ENCODE measurements at regions not wholly inside any gene's neighbourhood (a gene's known extent, or its start where the extent isn't known, plus 50 kb on each side); places are given as distances from the start of the nearest gene placed in this dataset.

DNA sequence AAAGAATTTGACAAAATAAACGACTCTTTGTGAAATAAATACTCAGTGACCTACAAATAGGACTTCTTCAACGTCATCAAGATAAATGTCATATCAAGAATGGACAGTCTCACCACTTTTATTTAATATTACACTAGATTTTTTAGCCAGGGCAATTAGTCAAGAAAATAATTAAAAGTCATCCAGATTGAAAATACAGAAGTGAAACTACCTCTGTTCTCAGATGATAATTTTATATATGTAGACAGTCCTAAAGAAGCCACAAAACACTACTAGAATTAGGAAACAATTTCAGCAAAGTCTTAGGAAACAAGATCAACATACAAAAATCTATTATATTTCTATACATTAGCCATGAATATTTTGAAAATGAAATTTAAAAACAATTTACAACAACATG is 689.6 kb upstream of the SEL1L start:
- no peak for FAIRE-seq
- DNase-seq (ENCODE audit: insufficient read length, low spot score): no peak
- TF ChIP-seq CTCF (IDR thresholded peaks at IDR 0.05; ENCODE audit: insufficient read depth, missing control alignments): no peak

GRCh38 chr14:82224610-82225009 is 691.0 kb upstream of the SEL1L start:
- TF ChIP-seq CTCF (IDR thresholded peaks at IDR 0.05; ENCODE audit: insufficient read depth, missing control alignments): no peak
- FAIRE-seq: no peak
- DNase-seq (ENCODE audit: insufficient read length, low spot score): no peak

DNA sequence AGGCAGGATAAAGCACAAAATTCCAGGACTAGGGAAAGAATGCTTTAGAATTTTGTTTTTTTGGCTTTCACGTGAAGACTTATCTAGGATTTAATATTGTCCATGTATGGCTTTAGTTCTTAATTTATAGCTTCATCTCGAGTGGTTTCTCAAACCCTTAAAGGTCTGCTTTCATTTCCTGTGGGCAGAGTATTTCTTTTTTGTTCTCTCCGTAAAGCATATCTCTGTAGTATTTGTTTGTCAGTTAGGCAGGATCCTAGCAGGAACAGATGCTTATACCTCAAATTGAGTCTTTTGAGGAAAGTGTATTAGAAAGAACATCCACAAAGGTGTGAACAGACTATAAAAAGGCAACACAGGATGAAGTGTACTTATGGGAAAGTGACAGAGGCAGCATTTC is 697.1 kb upstream of the SEL1L start:
- FAIRE-seq (no peak), DNase-seq (ENCODE audit: insufficient read length, low spot score) (no peak)
- no peak for TF ChIP-seq CTCF (IDR thresholded peaks at IDR 0.05; ENCODE audit: insufficient read depth, missing control alignments)

GRCh38 chr14:82238649-82239048 is 705.0 kb upstream of the SEL1L start:
- TF ChIP-seq CTCF (IDR thresholded peaks at IDR 0.05; ENCODE audit: insufficient read depth, missing control alignments): no peak
- FAIRE-seq (no peak), DNase-seq (ENCODE audit: insufficient read length, low spot score) (no peak)

DNA sequence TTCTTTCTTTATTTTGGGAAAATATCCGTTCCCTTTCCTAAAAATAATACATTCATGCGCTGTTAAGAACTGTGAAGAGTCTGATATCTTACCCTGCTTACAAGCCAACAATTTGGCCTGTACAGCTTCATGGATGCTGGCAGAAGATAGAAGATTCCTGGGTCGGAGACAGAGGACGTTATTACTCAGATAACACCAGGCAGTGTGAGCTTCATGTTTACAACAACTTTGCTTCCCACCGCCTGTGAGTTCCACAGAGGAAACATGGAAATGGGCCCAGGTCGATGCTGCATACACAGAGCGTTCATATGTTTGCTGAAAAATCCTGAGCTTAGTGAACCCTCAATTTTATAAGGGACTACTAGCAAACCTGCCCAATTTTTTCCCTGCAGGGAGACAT is 705.6 kb upstream of the SEL1L start:
- no peak for TF ChIP-seq CTCF (IDR thresholded peaks at IDR 0.05; ENCODE audit: insufficient read depth, missing control alignments)
- FAIRE-seq (no peak), DNase-seq (ENCODE audit: insufficient read length, low spot score) (no peak)

GRCh38 chr14:82244791-82245190 is 711.1 kb upstream of the SEL1L start:
- FAIRE-seq (peak; percentile 6), DNase-seq (ENCODE audit: insufficient read length, low spot score) (no peak)
- TF ChIP-seq CTCF (IDR thresholded peaks at IDR 0.05; ENCODE audit: insufficient read depth, missing control alignments): no peak

- no peak for TF ChIP-seq CTCF (IDR thresholded peaks at IDR 0.05; ENCODE audit: insufficient read depth, missing control alignments)
- DNase-seq (ENCODE audit: insufficient read length, low spot score) (no peak), FAIRE-seq (no peak)
These were observed 717.8 kb upstream of the SEL1L start for GRCh38 chr14:82251494-82251893.
